Skeletal muscle tissue (tissue), 4 donors: ENCODE measurements at regions not wholly inside any gene's neighbourhood (a gene's known extent, or its start where the extent isn't known, plus 50 kb on each side); places are given as distances from the start of the nearest gene placed in this dataset. TPM values are rescaled to one million over a fixed set of nuclear protein-coding genes. Genes with fewer than 3 reads are reported as not detected.

Source experiments
- H3K27ac ChIP-seq: one replicate; pipeline ENCODE4 v1.7.0; 2013; ENCODE audit warnings: mild to moderate bottlenecking, low read depth, low read length, inconsistent platforms
- H3K27me3 ChIP-seq, 3 donors: one replicate each; pipeline ENCODE4 v1.7.0; 2013; ENCODE audit warnings: low read length in 3 of 3; ENCODE audit not compliant: control insufficient read depth in 3 of 3, insufficient read depth in 3 of 3
- H3K36me3 ChIP-seq, 3 donors: one replicate each; pipeline ENCODE4 v1.7.0; 2013; ENCODE audit warnings: low read length in 3 of 3; ENCODE audit not compliant: control insufficient read depth in 3 of 3, insufficient read depth in 3 of 3
- H3K4me1 ChIP-seq, 3 donors: one replicate each; pipeline ENCODE4 v1.7.0; 2013; ENCODE audit warnings: low read length in 3 of 3, mild to moderate bottlenecking in 3 of 3; ENCODE audit not compliant: control insufficient read depth in 3 of 3, insufficient read depth in 3 of 3
- H3K4me3 ChIP-seq, 3 donors: one replicate each; pipeline ENCODE4 v1.7.0; 2013; ENCODE audit warnings: low read length in 3 of 3
- H3K9ac ChIP-seq, 3 donors: one replicate each; pipeline ENCODE4 v1.7.0; 2013; ENCODE audit warnings: low read length in 3 of 3, mild to moderate bottlenecking in 3 of 3, moderate library complexity in 2 of 3, low read depth in 1 of 3
- H3K9me3 ChIP-seq, 3 donors: one replicate each; pipeline ENCODE4 v1.7.0; 2013; ENCODE audit warnings: low read length in 3 of 3; ENCODE audit not compliant: control insufficient read depth in 3 of 3
- small RNA-seq: library from RNA; depleted of rRNA; stranded (forward); fragments of <200 nt; gene quantifications from one replicate; pipeline ENCODE3, GENCODE V24; 2014
- donor health status: Osteomylitis.

DNA sequence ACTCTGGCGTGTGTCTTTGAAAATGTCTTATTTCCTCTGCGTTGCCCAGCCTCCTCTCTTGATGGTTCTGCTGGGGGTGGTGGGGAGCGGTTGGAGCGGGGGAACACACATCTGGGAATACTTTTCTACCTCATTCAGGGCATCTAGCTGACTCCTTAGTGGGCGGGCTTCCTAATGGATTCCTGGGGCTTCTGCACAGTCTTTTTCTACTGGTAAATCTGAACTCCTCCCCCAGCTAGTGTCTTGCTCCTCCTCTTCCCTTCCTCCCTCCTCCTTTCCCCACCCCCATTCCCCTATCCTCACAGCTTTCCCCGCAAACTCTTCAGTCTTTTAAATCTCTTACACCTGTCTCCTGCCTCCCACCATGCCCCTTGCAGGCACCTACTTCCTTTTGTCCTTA, 74.4 kb downstream of the PRL start:
- H3K36me3 ChIP-seq, result no peaks in the 10 kb centered on the region
- H3K27ac ChIP-seq, result no peak overlapping the region
- no peaks in the 10 kb centered on the region for H3K9me3 ChIP-seq
- no peaks in the 10 kb centered on the region for H3K4me1 ChIP-seq
- H3K27me3 ChIP-seq, result no peaks in the 10 kb centered on the region
- H3K4me3 ChIP-seq, result no peak overlapping the region
- no peak overlapping the region for H3K9ac ChIP-seq

DNA sequence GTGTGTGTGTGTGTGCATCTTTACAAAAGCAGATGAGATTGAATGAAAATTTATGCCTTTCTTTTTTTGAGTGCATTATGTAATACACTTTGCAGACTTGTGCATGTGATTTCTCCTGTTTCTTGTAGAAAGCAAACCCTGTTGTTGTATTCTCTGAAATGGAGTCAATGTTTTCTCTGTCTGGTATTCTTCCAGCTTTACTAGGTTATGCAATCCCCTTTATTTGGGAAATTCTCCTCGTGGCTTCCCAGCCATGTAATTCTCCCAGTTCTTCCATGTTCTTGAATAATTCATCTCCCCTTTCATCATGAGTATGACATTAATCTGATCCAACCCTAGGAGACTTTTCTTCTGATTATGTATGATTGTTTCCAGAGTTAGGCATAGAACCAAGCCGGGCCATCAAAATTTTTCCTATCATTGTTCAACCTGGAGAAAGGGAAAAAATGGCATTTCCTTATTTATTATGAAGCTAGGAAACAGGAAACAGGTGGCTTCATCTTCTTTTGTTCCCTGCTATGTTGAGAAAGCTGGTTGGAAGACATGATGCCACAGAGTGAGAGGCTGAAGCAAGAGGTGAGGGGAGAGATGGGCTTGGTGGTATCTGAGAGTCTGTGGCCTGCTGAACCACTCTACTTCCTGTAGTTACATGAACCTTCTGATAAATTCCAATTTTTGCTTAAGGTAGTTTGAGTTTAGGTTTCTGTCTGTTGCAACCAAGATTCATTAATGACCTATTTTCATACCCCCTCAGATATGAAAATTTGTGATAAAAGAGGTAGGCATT, 68.8 kb downstream of the PRL start:
- H3K27ac ChIP-seq, result no peak overlapping the region
- H3K9ac ChIP-seq, result no peak overlapping the region
- H3K4me1 ChIP-seq, result no peaks in the 10 kb centered on the region
- no peaks in the 10 kb centered on the region for H3K36me3 ChIP-seq
- H3K4me3 ChIP-seq, result no peak overlapping the region
- no peaks in the 10 kb centered on the region for H3K9me3 ChIP-seq
- H3K27me3 ChIP-seq, result no peaks in the 10 kb centered on the region

DNA sequence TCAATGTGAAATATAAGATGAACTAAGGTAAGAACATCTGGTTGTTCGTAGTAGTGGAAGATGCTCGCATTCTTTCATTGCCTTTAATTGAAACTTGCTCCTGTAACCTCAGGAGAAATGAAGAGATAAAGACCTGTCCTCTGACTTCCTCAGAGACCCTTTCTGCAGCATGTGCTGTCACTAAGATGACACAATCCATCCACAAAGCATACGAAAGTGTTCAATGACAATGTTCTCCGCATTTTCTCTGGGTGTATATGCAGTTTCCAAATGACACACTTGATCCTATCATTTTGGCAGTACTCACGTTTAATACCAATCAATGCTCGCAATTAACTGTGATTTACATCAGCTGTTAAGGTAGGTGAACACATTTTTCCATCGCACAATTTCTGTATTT, 65.8 kb downstream of the PRL start:
- H3K9me3 ChIP-seq, result no peaks in the 10 kb centered on the region
- no peaks in the 10 kb centered on the region for H3K36me3 ChIP-seq
- H3K4me3 ChIP-seq, result no peak overlapping the region
- H3K27ac ChIP-seq, result no peak overlapping the region
- no peak overlapping the region for H3K9ac ChIP-seq
- H3K4me1 ChIP-seq, result no peaks in the 10 kb centered on the region
- H3K27me3 ChIP-seq, result no peaks in the 10 kb centered on the region

DNA sequence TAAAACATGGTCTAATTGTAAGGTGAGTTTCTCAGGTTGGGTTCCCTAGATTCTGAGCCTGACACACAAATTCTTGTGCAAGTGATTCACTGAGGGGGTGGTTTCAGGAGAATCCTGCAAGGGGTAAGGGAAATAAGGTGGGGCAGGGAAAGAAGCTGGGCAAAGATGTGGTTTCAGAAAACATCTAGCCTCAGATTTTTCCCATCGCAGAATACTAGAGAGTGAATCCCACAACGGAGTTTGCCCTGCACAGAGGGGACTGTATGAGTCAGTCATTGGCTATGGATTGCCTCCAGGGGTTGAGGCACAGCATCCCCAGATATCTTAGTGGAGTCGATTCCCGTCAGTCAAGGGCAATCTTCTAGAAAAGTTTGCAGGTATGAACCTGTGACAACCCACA, 65.2 kb downstream of the PRL start:
- Histone ChIP-seq H3K4me1 (no peaks in the 10 kb centered on the region), H3K27ac (no peak overlapping the region), H3K27me3 (no peaks in the 10 kb centered on the region), H3K36me3 (no peaks in the 10 kb centered on the region), H3K9ac (no peak overlapping the region), H3K4me3 (no peak overlapping the region), H3K9me3 (no peaks in the 10 kb centered on the region)

DNA sequence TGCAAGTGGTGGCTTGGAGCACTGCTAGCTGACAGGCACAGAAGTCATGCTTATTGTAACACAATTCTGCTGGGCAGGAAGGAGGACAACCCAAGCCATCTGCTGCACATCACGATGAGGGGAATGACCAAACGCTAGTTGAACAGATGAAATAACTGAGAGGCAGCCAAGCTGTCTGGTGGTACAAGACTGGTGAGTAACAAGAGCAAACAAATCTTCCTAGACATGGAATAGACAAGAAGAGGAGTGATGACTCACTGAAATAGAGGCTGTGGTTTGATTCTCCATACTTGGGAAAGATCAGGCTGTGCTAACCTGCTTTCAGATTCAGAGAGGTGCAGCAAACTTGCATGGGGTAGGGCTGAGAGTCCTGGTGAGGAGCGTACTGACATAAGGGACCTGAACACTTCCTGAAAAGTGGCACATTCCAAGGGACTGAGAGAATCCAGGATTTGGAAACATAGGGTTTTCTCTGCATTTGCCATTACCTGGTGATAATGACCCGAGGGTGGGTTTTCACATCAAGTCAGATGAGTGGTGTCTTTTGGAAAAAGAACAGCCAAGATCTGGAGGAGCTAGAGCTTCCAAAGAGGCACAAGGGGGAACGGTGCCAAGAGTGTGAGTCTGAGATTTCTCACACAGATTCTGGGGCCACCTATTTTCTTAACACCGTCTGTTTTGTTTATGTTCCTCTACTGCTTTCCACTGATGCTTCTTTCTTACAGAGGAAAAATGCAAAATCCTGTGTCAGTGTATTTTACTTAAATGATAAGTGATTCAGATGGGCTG, 60.0 kb downstream of the PRL start:
- Histone ChIP-seq H3K4me1 (no peaks in the 10 kb centered on the region), H3K4me3 (no peak overlapping the region), H3K9ac (no peak overlapping the region), H3K27me3 (no peaks in the 10 kb centered on the region), H3K36me3 (no peaks in the 10 kb centered on the region), H3K27ac (no peak overlapping the region), H3K9me3 (no peaks in the 10 kb centered on the region)

Small RNA genes in the stretch of these regions (small RNA-seq; reads per million reads assigned to genes)
- not detected for gene AL136313.1
